ENCODE measurements at regions not wholly inside any gene's neighbourhood (a gene's known extent, or its start where the extent isn't known, plus 50 kb on each side); places are given as distances from the start of the nearest gene placed in this dataset.

GRCh38 chr17:20922128-20922670, 120.6 kb downstream of the USP22 start:
- H3K36me3 ChIP-seq (ENCODE audit: control insufficient read depth in 2 of 2, extremely low read depth in 1 of 2, insufficient read depth in 2 of 2, low read length in 2 of 2), result no peaks in the 10 kb centered on the region
- POLR2A ChIA-PET, result no interaction called here
- BruUV-seq (replicated peaks), result no TSS peak
- H3K9me3 ChIP-seq (replicated peaks; ENCODE audit: control insufficient read depth, insufficient read depth, low read length), result no peaks in the 10 kb centered on the region
- no peak for TF ChIP-seq JUN (IDR thresholded peaks at IDR 0.05; ENCODE audit: borderline replicate concordance, insufficient read depth, insufficient read length, low read depth)
- TF ChIP-seq EZH2 (IDR thresholded peaks at IDR 0.05; ENCODE audit: borderline replicate concordance, low read depth, low read length, severe bottlenecking), result no peak
- TF ChIP-seq MAX (IDR thresholded peaks at IDR 0.05; ENCODE audit: insufficient read depth, insufficient read length), result no peak
- TF ChIP-seq POLR2AphosphoS5 (IDR thresholded peaks at IDR 0.05; ENCODE audit: insufficient read depth, low read depth, low read length), result no peak
- TF ChIP-seq FOS (IDR thresholded peaks at IDR 0.05; ENCODE audit: borderline replicate concordance, insufficient read depth, low read length), result no peak
- no peak for TF ChIP-seq GATA2 (IDR thresholded peaks at IDR 0.05; ENCODE audit: insufficient read depth, insufficient read length, low read depth, low read length)
- no peak for TF ChIP-seq CTCF (IDR thresholded peaks at IDR 0.05; ENCODE audit: extremely low read depth in 1 of 2, insufficient read depth in 1 of 2, low read depth in 1 of 2, low read length in 2 of 2)
- no peak for TF ChIP-seq POLR2A (IDR thresholded peaks at IDR 0.05; ENCODE audit: low read depth, low read length)
- no peak for TF ChIP-seq MYC (IDR thresholded peaks at IDR 0.05; ENCODE audit: low read depth, low read length)
- CTCF ChIA-PET, result no interaction called here
- no peak overlapping the region for H3K4me2 ChIP-seq (ENCODE audit: insufficient read depth, low read length)
- H3K4me3 ChIP-seq (replicated peaks in 1 of 3; ENCODE audit: insufficient read depth in 1 of 3, low read depth in 1 of 3, low read length in 3 of 3), result no peak overlapping the region
- H3K27me3 ChIP-seq (ENCODE audit: control insufficient read depth in 2 of 2, insufficient read depth in 2 of 2, low read length in 2 of 2), result no peaks in the 10 kb centered on the region
- H3K79me2 ChIP-seq (ENCODE audit: control insufficient read depth, insufficient read depth, low read length), result no peaks in the 10 kb centered on the region
- no peak overlapping the region for H3K27ac ChIP-seq (ENCODE audit: insufficient read depth, low read depth, low read length)
- peak; percentile 18 for DNase-seq (ENCODE audit: low read depth, low spot score)
- no peak for FAIRE-seq
- no peaks in the 10 kb centered on the region for H4K20me1 ChIP-seq (replicated peaks; ENCODE audit: control insufficient read depth, extremely low read depth, insufficient read depth, low read length)
- intact Hi-C loops (cut with micrococcal nuclease) (no loop called here), dilution Hi-C loops (cut with MboI; ENCODE audit: extremely low pct_ligation_motif_present, low sequenced_read_pairs) (no loop called here)
- H3K9ac ChIP-seq (replicated peaks; ENCODE audit: extremely low read depth, insufficient read depth, low read length), result no peak overlapping the region
- no peak overlapping the region for H2AFZ ChIP-seq (ENCODE audit: low read depth, low read length)
- no peaks in the 10 kb centered on the region for H3K9me1 ChIP-seq (replicated peaks; ENCODE audit: control insufficient read depth, extremely low read depth, insufficient read depth, low read length)
- H3K4me1 ChIP-seq (ENCODE audit: control insufficient read depth, extremely low read depth, insufficient read depth, low read length), result no peaks in the 10 kb centered on the region

All from endothelial cell of umbilical vein (primary cell).